ENCODE measurements at regions not wholly inside any gene's neighbourhood (a gene's known extent, or its start where the extent isn't known, plus 50 kb on each side); places are given as distances from the start of the nearest gene placed in this dataset.

- TF ChIP-seq CTCF (conservative IDR thresholded peaks at IDR 0.05; ENCODE audit: low read length) (no peak), EZH2phosphoT487 (IDR thresholded peaks at IDR 0.05; ENCODE audit: borderline replicate concordance) (no peak)
Observed at GRCh38 chr18:73683409-73684238, 464.0 kb downstream of the FBXO15 start.

Measured in Loucy (cell line).